Chondrocyte (in vitro differentiated cells): ENCODE measurements at regions not wholly inside any gene's neighbourhood (a gene's known extent, or its start where the extent isn't known, plus 50 kb on each side); places are given as distances from the start of the nearest gene placed in this dataset.

Experiments used
- DNase-seq: peaks from one replicate; pipeline ENCODE4 v3.0.0; 2021; ENCODE audit warnings: mixed read lengths, low spot score
- H3K27ac Mint-ChIP-seq: one replicate; pipeline ENCODE4 v1.8.0; 2021; ENCODE audit warnings: mild to moderate bottlenecking, moderate library complexity, mixed read lengths; ENCODE audit not compliant: unreplicated experiment
- H3K27me3 Mint-ChIP-seq: 2 replicates; pipeline ENCODE4 v1.8.0; 2021; ENCODE audit warnings: low read depth, mixed read lengths
- H3K36me3 Mint-ChIP-seq: 2 replicates; pipeline ENCODE4 v1.8.0; 2021; ENCODE audit warnings: low read depth, mixed read lengths
- H3K4me1 Mint-ChIP-seq: 2 replicates; pipeline ENCODE4 v1.8.0; 2021; ENCODE audit warnings: low read depth, mild to moderate bottlenecking, mixed read lengths
- H3K4me3 Mint-ChIP-seq: one replicate; pipeline ENCODE4 v1.8.0; 2021; ENCODE audit warnings: mild to moderate bottlenecking, moderate library complexity, mixed read lengths; ENCODE audit not compliant: unreplicated experiment
- H3K9me3 Mint-ChIP-seq: 2 replicates; pipeline ENCODE4 v1.8.0; 2021; ENCODE audit warnings: low read depth, mixed read lengths
- CTCF ChIP-seq: fragments of 200-600 bp; sonication (generic); IDR thresholded peaks from 2 replicates; pipeline ENCODE4 v1.5.0; 2021; ENCODE audit warnings: antibody characterized with exemption, mild to moderate bottlenecking, moderate library complexity

- Mint-ChIP-seq H3K36me3 (no peaks in the 10 kb centered on the region), H3K27ac (no peak overlapping the region), H3K4me3 (no peak overlapping the region), H3K27me3 (peaks cover 3% of the 10 kb centered on the region), H3K4me1 (peaks cover 17% of the 10 kb centered on the region), H3K9me3 (peaks cover 1% of the 10 kb centered on the region)
- no peak for DNase-seq
- TF ChIP-seq CTCF = no peak
These were observed 295.5 kb downstream of the YTHDC2 start for GRCh38 chr5:113808956-113809355.

GRCh38 chr5:113809626-113810025 is 296.1 kb downstream of the YTHDC2 start:
- H3K36me3 Mint-ChIP-seq = no peaks in the 10 kb centered on the region
- H3K4me3 Mint-ChIP-seq = no peak overlapping the region
- H3K27ac Mint-ChIP-seq = no peak overlapping the region
- H3K27me3 Mint-ChIP-seq = peaks cover 3% of the 10 kb centered on the region
- TF ChIP-seq CTCF = no peak
- H3K9me3 Mint-ChIP-seq = no peaks in the 10 kb centered on the region
- peaks cover 17% of the 10 kb centered on the region for H3K4me1 Mint-ChIP-seq
- DNase-seq = no peak

DNA sequence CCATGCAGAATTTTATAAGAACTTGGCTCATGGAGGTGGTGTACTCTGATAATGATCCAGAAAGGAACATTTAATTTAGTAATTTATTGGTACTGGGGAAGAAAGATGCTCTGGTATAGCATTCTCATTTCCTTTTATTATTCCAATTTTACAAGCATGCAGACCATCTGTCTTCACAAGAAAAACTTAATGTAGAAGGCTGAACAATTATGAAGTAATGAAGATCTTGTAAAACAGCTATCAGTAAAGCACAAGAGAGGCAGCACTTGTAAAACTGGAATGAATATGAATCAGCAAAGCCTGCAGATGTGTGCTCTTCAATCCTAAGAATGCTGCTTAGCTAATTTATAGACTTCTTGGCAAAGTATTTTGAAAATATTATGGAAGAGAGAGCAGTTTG is 300.0 kb downstream of the YTHDC2 start:
- no peaks in the 10 kb centered on the region for H3K4me1 Mint-ChIP-seq
- TF ChIP-seq CTCF = no peak
- no peaks in the 10 kb centered on the region for H3K9me3 Mint-ChIP-seq
- H3K27ac Mint-ChIP-seq = no peak overlapping the region
- peaks cover 3% of the 10 kb centered on the region for H3K27me3 Mint-ChIP-seq
- H3K36me3 Mint-ChIP-seq = no peaks in the 10 kb centered on the region
- DNase-seq = no peak
- H3K4me3 Mint-ChIP-seq = no peak overlapping the region

- Mint-ChIP-seq H3K27me3 (no peaks in the 10 kb centered on the region), H3K4me3 (no peak overlapping the region), H3K4me1 (no peaks in the 10 kb centered on the region), H3K36me3 (no peaks in the 10 kb centered on the region), H3K9me3 (no peaks in the 10 kb centered on the region), H3K27ac (no peak overlapping the region)
- TF ChIP-seq CTCF = no peak
- DNase-seq = no peak
These were observed 304.2 kb downstream of the YTHDC2 start for GRCh38 chr5:113817683-113818082.

DNA sequence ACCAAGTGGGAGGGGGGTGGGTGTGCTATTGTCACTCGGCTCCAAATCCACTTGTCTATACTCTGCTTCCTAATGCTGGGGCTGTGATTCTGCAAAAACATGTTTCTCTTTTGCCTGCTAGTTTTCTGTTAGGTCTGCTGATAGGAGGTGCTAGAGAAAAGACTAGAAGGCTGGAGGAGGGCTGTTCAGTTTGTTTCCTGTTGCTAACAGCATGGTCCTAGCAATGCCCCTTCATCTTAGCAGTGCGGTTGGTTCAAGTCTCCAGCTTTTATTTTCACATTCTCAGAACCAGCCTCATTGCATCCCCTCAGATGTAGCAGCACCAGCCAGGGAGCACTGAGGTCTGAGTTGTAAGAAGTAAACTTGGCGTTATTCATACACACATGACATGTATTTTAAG is 310.2 kb downstream of the YTHDC2 start:
- H3K9me3 Mint-ChIP-seq = peaks cover 10% of the 10 kb centered on the region
- H3K4me1 Mint-ChIP-seq = no peaks in the 10 kb centered on the region
- no peak overlapping the region for H3K27ac Mint-ChIP-seq
- TF ChIP-seq CTCF = no peak
- H3K36me3 Mint-ChIP-seq = no peaks in the 10 kb centered on the region
- no peak for DNase-seq
- no peak overlapping the region for H3K4me3 Mint-ChIP-seq
- peaks cover 4% of the 10 kb centered on the region for H3K27me3 Mint-ChIP-seq
